NCI-H345 treated with DMSO at 0.1 percent for 48 hours (cell line): ENCODE measurements at regions not wholly inside any gene's neighbourhood (a gene's known extent, or its start where the extent isn't known, plus 50 kb on each side); places are given as distances from the start of the nearest gene placed in this dataset.

ENCODE experiments used
- DNase-seq: peaks from one replicate; lab custom pipeline; 2025; ENCODE audit not compliant: unreplicated experiment; lab: John Stamatoyannopoulos, UW

DNA sequence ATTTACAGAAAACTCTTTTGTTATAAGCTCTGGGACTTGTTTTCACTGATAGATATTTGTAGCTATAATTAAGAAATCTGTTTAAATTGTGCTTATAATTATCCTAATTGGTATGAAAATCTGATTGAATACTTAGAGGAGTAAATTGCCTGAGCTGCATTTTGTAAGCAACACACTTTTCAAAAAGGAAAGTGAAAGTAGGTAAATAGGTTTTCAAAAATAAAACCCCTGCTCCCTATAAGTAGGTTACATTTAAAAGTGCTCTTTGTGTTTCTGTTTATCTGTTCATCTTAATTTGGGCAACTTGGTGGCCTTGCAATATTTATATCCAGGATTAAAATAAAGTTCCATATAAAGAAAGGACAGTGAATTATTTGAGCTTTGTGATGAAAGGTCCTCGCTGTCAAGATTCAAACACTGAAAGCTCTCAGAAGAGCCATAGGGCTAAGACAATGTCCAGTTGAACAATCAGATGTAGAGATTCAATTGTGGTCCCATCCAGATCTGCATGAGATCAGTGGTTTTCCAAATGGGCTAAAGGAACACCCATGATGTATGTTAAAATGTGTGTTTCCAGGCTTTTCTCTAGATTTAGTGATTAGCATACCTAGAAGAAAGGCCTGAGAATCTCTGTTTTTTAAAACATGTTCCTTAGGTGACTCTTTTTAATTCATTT, 371.6 kb downstream of the RPRM start:
- DNase-seq = no peak

DNA sequence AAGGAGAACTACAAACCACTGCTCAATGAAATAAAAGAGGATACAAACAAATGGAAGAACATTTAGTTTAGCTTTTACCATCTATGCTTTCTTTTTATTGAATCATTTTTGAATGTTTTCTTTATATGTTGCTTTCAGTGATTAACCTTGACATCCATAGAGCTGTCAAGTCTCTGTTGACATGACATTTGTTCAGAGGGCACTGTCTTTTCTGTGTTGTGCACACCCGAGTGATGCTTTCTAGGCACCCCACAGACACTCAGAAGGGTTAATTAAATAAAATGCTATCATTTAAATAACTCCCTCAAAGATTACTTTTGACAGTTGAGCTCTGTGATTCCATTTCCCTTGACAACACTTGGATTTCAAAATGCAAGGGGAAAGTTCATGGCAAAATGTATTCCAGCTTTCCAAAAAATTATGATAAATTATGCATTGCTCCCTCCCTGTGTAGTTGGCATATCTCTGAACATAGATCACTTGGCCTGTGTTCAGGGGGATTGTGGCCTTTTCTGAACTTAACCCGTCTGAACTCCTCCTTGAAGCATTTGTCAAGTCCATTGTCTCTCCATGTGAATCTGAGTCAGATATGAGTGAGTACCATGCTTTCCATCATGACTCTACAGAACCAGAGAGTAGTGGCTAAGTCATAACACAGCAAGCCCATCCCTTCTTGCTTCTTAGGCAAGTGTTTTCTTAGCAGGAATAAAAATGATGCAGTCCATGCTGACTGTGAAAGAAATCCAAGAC, 372.6 kb downstream of the RPRM start:
- DNase-seq = no peak

DNA sequence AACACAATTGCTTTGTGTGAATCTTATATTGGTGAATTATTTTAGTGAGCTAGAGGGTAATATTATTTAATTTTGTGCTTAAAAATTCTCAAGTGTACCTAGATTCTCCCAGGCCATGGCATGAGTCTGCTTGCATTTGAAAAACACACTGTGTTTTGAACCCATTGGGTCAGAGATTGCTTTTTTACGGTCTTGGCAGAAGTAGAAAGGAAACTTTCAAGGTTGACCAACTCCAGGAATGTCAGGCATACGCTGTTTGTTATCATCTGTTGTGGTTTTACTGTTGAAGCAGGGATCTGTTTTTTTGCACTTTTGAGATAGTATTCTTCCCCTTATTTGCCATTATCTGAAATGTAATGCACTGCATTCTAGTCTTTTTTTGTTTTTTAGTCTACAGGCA, 377.4 kb downstream of the RPRM start:
- no peak for DNase-seq

DNA sequence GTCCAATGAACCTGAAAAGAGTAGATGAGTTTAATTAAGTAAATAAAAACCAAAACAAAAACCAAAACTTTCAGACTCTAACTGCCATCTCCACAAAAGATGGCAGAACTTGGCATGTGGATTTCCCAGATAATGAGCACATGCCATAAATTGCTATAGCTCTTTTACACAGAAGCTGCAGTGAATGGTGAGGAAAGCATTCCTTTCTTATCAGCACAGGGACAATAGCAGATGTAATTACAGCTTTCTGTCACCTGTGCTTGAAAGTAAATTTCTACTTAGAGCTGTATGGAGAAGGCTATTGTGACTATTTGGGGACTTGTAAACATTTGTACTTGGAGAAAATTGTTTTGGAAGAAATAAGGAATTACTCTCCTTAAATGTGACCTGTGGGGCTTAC, 378.4 kb downstream of the RPRM start:
- no peak for DNase-seq

DNA sequence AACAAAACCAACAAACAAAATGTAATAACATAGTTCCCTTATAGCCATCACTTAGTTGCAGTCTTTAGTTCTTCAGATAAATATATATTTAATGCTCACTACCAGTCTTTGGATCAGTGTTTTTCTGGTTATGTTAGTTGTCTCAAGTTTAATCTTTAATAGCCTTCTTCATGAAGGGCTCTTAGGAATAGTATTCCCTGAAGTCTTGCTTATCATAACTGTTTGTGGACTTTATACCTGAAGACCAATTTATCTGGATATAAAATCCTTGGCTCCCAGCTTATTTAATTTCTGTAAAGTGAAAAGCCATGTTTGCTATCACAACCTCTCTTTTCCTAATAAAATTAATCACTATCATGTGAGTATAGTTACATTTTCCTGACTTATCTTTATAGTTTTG, 379.7 kb downstream of the ARL6IP6 start:
- DNase-seq = no peak

DNA sequence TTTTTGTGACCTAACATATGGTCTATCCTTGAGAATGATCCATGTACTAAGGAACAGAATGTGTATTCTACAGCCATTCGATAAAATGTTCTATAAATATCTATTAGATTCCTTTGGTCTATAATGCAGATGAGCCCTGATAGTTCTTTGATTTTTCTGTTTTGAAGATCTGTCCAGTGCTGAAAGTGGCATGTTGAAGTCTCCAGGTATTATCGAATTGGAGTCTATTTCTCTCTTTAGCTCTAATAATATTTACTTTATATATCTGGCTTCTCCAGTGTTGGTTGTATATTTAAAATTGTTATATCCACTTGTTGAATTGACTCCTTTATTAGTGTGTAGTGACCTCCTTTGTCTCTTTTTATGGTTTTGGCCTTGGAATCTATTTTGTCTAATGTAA, 377.9 kb downstream of the ARL6IP6 start:
- no peak for DNase-seq

DNA sequence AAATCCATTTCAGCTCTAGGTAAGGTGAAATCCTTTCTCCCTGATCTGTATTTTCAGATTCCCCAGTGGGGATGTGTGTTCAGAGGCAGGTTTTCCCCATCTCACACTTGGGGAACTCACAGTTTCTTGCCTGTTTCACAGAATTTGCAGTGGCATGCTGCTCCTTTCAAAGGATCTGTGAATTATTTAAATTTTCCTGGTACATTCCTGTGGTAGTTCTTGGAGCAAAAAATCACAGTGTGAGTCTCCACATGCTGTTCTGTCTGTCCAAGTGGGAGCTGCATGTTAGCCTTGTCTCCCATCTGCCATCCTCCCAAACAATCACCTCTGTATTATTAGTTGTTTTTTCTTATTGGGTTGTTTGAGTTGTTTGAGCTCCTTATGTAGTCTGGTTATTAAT, 372.9 kb downstream of the ARL6IP6 start:
- DNase-seq = no peak

DNA sequence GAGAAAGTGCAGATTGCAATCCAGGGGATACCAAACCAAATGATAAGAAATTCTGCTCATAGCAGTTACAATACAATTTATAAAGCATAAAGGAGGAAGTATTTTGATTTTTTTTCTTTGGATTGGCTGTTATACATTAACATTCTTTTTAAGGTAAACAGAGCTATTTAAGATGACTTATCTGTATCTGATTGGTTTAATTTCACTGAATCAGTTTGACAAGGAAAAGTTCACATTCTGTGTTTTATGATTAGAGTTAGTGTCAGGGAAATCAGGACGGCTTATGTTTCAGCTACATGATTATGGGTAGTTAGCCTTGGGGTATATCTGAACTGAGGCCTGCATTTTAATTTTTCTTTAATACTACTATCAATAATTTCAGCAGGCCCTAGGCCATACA, 360.9 kb downstream of the ARL6IP6 start:
- DNase-seq = no peak

DNA sequence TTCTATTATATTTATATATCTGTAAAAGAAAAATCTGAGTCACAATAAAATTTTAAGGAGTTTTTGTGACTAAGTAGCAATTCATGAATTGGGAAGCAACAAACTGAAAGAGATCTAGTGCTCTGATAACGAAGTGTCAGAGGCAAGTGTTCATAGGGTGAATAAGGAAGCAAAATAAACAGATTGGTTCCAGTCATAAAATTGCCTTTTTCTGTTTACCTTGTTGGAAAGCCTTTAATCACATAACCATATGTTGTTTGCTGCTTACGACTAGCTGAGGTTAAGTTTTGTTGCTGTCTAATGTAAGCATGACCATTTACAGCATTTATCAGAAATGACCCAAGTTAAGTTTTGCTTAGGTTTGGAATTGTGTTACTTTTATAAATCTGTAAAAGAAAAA, 358.9 kb downstream of the ARL6IP6 start:
- no peak for DNase-seq

DNA sequence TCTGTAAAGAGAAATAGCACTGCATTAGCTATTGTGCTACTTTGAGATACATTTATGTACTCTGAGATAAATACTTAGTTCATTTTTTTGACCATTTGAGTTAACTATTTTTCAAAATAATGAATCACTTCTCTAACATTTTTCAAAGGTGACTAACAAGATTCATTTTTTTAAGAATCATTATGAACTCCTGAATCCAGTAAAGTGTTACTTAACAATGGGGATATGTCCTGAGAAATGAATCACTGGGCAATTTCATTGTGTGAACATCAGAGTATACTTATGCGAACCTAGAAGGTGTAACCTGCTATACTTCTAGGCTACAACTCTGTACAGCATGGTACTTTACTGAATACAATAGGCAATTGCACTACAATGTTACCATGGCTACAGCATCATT, 355.8 kb downstream of the ARL6IP6 start:
- no peak for DNase-seq

DNA sequence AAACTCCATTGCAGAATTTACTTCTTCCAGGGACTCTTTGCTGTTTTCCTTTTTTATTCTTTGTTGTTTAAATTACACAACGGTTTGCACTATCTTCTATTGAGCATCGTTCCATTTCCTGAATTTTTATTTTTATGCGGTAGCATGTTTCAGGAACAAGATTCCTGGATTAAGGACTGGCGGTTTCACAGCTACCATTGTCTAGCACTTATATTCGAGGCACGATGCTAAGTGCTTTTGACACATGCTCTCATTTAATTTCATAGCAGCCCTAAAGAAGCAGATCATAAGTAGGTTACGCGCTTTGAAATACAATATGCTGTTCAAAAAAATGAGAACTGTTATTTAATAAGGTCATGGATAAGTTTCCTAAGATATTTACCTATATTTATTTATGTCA, 354.4 kb downstream of the ARL6IP6 start:
- DNase-seq = no peak

DNA sequence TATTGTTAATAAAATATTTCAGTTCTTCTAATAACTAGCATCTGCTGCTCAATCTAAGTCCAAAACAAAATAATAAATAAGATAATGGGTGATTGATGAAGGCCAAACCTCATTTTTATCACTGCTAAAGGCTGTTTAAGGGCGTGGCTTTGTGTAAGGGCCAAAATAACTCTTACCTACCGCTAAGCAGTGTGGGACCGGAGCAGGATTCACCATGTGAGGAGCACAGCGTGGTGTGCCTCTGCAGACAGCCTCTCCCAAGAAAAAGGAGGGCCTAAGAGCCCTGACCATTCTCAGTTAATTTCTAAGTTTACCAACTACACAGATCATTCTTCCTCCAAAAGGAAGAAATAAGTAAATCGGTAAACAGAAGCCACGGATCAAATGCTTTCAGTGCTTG, 353.7 kb downstream of the ARL6IP6 start:
- DNase-seq = no peak

DNA sequence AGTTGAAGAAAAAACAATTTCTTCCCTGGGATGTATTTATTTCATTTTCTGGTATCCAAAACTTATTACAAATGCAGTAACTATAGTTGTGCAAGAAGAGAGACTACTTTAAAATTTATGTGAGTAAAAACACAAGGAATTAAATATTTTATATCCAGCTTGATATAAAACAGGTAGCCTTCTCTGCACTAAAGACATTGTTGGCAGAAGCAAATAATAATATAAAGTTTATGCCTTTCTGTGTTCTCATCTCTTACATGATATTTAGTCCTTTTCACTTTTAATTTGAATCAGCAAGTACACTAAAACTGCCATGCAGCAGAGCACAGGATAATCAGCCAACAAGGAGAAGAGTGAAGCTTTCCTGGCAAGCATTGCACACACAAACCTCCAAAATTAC, 352.7 kb downstream of the ARL6IP6 start:
- no peak for DNase-seq

DNA sequence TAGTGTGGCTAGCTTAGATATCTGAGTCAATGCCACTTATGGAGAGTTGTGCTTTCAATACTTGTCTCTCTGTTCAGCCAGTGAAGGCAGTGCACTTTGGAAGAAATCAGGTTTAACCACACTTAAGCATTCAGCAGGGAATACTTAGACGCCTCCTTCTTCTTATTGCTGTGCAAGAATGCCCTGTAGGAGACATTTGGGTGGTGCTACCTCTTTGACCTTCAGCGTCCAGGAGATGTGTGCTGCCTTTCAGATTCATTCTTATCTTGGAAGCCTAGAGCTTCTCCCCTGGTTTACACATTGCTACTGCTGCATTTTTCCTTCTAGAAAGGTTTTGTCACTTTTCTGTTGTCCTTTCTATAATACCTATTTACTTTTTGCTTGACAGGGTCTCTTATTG, 350.5 kb downstream of the ARL6IP6 start:
- DNase-seq = no peak

DNA sequence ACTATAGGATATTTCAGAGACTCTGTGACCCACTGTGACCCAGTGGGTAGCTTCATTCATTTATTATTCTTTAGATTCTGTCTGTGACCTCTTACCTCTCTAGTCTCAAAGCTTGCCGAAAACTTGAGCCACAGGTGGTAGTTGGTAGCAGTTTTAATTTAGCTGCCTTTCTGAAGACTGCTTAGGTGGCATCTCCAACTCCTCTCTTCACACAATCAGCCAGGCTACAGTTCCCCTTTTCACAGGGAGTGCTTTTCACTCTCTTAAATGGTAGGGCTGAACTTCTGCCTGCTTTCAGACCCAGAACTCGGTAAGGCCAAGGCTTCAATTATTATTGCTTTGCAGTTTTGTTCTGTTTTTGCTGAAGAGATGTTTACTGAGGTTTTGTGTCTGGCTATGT, 349.6 kb downstream of the ARL6IP6 start:
- no peak for DNase-seq

DNA sequence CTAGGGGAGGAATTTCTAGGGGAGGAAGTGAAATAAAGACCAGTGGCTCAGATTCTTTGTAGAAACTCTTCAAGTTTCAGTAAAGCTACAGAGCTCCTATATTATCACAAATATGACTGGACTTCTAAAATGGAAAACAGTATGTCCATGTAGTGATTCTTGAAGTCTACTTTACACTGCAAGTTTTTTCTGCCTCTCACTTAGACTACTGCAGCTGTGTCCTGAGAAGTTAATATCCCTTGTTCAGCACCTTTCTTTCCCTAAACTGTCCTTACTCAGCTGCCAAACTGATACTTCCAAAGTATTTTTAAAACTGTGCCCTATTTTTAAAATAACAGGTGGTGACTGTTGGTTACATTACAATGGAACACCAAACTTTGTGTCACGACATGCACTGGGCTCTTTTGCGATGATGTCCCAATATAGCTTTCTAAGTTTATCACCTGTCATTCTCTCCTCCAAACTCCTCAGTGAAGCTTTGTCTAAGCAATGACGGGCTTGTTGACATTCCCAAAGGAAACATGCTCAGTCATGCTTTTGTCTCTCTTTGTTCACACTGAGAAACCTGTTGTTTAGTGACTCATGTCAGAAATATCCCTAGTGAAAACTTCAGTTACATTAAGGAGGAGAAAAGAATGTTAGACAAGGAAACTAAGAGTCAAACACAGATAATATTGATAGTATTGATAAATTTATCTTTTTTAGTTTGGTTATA, 341.1 kb downstream of the ARL6IP6 start:
- peak; percentile 18 for DNase-seq

DNA sequence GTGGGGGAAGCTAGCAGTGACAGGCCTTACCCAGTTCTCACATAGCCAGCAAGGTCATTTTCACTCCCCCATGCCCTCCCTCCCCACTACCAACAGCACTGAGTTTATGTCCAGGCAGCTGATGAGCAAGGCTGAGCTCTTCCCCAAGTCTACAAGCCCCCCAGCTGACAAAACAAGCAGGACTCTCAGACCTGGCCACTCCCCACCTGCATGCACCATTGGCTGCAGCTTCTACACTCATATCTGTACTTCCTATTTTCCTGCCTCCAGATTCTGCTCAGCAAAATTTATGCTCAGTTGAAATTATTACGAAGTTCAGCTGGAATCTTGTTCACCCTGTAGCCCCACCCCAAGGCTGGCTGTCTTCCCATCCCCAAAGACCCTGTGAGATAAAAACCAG, 339.3 kb downstream of the ARL6IP6 start:
- no peak for DNase-seq

DNA sequence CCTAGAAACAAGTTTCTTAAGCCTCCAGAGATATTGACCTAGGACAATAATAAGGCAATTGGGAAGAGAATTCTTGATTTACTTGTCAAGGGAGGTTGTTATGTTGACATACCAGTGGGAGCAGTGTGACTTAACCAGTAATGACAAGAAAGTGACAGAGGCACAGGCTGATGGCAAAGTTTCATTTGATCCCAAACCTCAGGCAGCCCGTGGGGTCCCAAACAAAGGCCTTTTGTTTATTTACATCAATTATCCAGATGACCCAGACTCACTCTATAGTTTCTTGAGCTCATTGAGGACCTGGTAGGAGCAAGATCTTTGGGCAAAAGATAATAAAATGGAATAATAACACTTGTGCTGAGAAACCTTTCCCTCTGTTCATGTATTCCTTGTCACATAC, 336.8 kb downstream of the ARL6IP6 start:
- DNase-seq = no peak

DNA sequence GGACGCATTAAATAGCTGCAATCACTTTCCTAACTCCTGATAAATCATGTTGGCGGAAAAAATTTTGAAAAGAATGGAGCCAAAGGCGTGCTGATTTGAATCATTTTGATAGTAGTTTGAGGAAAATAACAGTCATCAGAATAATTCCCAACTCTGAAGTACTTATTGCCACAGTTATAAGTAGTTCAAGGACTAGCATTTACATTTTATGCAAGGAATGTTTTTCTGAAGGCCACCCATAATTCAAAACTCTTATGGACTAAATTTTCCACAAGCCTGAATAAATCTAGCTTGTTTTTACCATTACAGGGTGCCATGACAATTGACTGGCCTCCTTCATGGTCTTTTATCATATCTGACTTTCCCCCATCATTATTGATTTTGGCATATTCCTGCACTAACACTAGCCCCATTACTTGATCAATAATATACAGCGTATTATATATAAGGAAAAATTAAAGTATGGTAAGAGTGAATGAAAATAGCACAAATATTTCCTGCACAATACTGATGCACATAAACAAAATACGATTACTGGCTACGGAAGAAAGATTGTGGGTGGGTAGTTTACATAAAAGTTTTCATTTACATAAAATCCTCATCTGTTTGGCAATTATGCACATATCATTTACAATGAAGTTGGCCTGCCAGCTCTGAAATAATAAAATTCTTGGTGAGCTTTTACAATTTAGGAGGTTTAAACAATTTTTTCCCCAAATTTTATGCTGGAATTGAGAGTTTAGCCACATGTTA, 334.6 kb downstream of the ARL6IP6 start:
- no peak for DNase-seq

DNA sequence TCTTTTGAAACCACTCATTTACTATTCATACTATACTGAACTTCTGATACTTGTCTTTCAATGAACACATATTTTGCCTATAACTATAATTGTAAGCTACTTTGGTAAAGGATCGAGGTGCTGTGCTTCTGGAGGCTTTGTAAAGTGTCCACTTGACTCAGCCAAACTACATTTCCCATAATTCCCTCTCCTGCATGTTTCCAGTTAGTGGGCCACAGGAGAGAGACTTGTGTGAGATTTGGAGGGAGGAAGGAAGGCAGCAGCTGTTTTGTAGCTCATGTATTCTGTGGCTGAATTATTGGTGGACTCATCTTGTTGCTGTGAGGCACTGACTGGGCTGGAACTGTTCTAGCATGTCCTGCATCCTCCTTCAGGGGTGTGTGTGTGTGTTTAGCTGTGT, 328.8 kb downstream of the ARL6IP6 start:
- DNase-seq = no peak

DNA sequence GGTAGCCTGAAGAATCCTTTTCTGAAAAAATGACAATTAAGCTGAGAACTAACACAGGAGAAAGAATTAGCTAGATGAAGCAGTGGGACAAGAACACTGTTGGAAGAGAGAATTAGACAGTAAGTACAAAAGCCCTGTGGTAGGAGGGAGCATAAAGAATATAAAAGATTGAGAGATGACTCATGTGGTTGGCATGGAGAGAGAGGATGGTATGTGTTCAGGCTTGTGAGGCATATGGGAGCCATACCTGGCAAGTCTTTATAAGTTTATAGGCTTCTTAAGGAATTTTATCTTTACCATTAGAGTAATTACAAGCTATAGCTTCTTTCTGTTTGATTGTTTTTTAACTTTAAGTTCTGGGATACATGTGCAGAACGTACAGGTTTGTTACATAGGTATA, 325.0 kb downstream of the ARL6IP6 start:
- no peak for DNase-seq

DNA sequence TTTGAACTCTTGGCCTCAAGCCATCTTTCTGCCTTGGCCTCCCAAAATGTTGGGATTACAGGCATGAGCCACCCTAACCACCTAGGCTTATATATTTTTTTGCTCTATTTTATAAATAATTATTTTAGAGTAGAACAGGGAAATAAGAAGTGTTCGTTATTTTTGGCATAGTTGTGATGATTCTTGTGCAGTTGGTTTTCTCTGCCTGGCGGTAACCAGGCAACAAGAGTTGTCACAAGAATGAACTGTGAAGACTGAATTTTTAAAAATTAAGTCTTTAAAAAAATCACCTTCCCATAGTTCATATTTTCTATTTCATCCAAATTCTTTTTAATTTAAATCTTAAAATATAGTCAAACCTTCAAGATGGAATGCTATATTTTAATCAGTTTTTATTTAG, 310.2 kb downstream of the ARL6IP6 start:
- no peak for DNase-seq
